Suppressor macrophage treated with lipopolysaccharide for 4 hours (primary cell): ENCODE measurements at regions not wholly inside any gene's neighbourhood (a gene's known extent, or its start where the extent isn't known, plus 50 kb on each side); places are given as distances from the start of the nearest gene placed in this dataset.

Source experiments
- DNase-seq: peaks from one replicate; pipeline ENCODE4 v3.0.0-alpha.2; 2020

DNA sequence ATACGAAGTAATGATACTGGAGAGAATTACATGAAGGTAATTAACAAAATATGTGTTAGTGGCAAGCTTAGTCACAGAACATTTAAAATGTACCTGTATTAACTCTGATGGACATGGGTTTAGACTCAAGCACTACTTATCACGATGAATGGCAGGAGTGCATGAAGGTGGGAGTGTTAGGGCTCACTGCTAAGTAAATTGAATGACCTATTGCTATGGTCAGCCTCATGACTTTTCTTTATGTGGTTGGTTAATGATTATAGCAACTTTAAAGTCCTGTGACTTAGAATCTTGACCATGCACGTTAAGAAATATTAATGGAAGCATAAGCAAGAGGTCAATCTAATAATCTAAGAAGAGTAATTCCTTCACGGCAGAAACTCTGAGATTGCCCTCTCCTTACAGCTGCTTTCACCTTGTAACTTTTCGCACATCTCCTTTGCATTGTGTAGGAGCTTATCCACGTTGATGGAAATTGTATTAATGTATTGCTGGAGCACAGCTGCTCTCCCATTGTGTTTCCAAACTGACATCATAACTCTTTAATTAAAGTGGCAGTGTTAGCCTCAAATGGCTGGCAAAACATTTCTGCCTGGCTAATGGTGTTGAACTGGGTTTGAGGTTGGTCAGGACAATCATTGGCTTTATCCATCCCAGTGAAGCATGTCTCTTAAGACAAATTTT lies 114.5 kb downstream of the RXFP2 start:
- DNase-seq, result no peak

GRCh38 chr13:31859571-31859970 lies 120.2 kb downstream of the RXFP2 start:
- DNase-seq, result no peak

- no peak for DNase-seq
Observed at GRCh38 chr13:31860002-31860401, 120.7 kb downstream of the RXFP2 start.

GRCh38 chr13:31862828-31863227 lies 123.5 kb downstream of the RXFP2 start:
- peak; percentile 28 for DNase-seq

DNA sequence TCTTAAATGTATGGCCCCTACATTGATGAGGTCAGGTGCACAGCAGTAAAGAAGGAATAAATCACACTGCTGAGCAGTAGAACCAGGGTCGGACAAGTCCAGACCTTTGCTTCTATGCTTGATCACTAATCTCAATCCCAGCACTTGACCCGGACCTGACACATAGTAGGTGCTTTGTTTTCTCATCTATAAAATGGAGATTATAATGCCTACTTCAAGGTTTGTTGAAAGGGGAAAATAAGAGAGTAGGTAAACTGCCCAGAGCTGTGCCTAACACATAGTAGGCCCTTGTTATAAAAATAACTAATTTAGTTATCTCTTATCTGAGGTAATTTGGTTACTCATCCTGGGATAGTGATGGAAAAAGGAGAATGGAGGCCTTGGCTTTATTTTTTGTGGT lies 125.0 kb downstream of the RXFP2 start:
- DNase-seq, result no peak

GRCh38 chr13:31866099-31866498 lies 126.8 kb downstream of the RXFP2 start:
- DNase-seq, result no peak

DNA sequence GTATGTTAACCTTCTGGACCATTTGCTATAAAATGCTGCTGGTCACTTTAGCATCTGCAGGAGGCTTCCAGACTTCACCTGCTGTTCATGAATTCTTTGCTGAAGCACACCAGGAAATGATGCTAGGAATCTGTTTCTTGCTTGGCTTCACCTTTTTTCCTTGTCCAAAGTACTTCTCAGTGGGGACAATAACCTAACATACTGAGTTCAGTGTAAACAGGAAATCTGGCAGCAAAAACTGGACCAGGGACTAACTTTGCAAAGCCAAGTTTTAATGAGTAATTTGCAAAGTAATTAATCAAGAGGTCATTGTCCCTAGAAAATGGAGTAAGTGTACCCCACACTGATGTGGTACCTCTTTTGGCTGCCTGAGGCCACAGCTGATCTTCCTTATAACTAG lies 128.4 kb downstream of the RXFP2 start:
- DNase-seq, result no peak

DNA sequence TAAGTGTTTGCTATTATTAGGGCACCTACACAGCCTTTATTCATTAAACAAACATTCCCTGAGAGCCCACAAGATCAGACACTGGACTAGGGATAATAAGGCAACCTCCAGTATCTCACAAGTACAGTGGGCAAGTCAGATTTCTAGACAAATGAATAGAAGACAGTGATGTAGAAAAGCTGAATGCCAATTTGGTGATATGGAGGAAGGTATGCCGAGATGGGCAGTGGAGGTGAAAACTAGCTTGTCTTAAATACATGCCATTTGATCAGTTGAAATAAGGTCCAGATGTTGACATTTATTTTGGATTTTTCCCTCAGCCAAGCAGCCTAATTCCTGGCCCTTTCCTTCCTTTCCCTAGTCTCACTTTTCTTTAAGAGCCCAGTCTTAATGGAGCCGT lies 130.3 kb downstream of the RXFP2 start:
- DNase-seq, result no peak

DNA sequence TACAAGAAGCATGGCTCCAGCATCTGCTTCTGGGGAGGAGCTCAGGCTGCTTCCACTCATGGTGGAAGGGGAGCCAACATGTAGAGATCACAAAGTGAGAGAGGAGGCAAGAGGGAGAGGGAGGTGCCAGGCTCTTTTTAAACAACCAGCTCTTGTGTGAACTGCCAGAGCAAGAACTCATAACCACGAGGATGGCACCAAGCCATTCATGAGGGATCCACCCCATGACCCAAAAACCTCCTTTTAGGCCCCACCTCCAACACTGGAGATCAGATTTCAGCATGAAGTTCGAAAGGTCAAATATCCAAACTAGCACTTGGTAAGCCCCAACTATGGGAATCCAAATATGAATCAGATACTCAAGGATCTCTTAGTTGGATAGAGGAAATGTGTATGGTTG lies 131.2 kb downstream of the RXFP2 start:
- DNase-seq, result no peak

DNA sequence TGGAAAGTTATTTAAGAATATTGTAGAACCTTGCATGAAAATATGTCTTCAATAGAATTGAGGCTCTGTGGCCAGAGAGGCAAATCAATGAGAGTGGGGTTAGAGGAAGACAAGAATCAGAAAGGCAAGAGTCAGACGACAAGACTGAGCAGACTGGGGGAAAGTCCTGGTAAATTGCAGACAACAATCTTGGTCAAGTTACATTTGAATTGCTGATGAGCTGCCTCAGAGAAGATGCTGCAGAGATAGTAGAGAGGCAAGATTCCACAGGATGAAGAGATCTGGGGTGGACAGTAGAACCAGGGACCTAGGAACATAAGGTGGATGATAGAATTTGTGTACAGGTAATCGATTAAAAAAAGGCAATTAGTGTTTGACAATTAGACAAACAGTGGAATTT lies 133.8 kb downstream of the RXFP2 start:
- DNase-seq, result no peak

- no peak for DNase-seq
Observed at GRCh38 chr13:31875134-31875533, 135.8 kb downstream of the RXFP2 start.

DNA sequence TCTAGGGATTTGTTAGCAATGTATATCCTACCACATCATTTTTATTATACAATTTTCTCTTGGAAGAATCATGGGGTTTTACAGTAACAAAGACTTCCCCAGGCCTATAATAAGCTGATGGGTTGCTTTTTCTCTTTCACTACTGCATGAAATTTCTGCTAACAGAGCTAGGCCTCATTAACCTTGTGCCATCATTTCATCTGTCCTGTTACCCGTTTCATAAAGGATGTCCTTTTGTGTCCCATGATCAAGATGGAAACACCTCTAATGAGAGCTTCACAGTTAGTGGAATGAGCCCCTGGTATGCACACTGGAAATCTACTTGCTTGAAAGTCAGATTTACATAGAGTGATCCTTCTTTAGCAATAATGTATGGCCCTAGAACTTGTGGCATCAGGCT lies 138.7 kb downstream of the RXFP2 start:
- DNase-seq, result no peak

- DNase-seq, result no peak
Observed at GRCh38 chr13:31878495-31878894, 139.2 kb downstream of the RXFP2 start.

DNA sequence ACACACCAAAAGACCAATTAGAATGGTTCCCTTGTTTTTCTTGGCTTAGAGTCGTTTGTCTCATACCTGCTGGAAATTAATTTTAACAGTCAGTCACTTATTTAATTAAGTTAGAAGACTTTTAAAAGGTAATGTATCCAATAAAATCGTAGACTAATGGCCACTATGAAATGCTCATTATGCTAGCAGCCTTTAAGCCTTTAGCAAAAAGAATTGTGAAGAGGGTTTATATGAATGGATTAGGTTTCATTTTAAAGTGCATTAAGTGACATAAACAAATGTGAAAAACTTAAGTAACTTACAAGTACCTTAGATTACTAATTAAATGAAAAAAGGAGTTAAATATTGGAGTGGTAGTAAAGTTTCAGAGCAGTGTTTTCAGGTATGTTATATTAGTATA lies 139.6 kb downstream of the RXFP2 start:
- no peak for DNase-seq

- DNase-seq, result peak; percentile 40
Observed at GRCh38 chr13:31880851-31881494, 141.6 kb downstream of the RXFP2 start.

- no peak for DNase-seq
Observed at GRCh38 chr13:31881495-31881882, 142.2 kb downstream of the RXFP2 start.

DNA sequence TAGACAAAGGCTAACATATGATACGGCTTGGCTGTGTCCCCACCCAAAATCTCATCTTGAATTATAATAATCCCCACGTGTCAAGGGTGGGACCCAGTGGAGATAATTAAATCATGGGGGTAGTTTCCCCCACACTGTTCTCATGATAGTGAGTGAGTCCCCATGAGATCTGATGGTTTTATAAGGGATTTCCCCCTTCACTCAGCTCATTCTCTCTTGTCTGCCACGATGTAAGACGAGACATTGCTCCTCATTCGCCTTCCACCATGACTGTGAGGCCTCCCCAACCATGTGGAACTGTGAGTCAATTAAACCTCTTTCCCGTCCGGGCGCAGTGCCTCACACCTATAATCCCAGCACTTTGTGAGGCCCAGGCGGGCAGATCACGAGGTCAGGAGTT lies 143.5 kb downstream of the RXFP2 start:
- DNase-seq, result no peak

DNA sequence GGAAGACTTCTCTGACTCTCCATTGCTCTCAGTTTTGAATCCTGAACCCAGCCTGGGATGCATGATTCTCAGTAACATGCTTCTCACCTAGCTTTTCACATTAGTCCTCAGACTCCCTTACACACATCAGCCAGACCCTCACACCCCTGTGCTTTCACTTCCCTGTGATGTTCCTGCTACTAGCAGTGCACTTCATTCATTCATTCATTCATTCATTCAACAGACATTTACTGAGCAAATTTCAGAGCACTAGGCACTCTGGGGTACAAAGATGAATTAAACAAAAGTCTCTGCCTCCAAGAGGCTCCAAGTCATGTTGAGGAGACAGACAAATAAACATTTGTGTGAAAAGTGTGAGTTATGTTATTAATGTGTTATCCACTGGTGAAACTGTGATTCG lies 145.2 kb downstream of the RXFP2 start:
- no peak for DNase-seq

- DNase-seq, result no peak
Observed at GRCh38 chr13:31885994-31886393, 145.6 kb upstream of the FRY start.

- peak; percentile 9 for DNase-seq
Observed at GRCh38 chr13:31887286-31887685, 144.3 kb upstream of the FRY start.

- DNase-seq, result no peak
Observed at GRCh38 chr13:31890946-31891345, 140.6 kb upstream of the FRY start.

GRCh38 chr13:31891472-31891871 lies 140.1 kb upstream of the FRY start:
- DNase-seq, result no peak

- no peak for DNase-seq
Observed at GRCh38 chr13:31894931-31895330, 136.6 kb upstream of the FRY start.

DNA sequence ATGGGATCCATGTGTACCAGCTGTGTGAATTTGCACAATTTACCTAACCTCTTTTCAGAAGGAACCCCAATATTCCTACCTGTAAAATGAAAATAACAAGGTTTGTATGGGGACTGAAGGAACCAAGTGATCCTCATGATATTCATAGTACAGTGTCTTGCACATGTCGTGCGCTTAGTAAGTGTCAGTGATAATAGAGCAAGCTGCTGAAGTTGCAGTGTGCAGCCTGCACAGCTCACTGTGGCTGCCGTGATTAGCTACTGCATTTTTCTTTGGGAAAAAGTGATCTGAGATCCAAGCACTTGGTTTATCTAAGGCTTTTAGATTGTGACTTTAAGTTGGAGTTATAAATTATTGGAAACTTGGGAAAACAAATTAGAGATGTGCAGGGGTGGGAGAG lies 135.9 kb upstream of the FRY start:
- no peak for DNase-seq

- DNase-seq, result no peak
Observed at GRCh38 chr13:31896427-31896826, 135.1 kb upstream of the FRY start.
